ENCODE measurements at regions not wholly inside any gene's neighbourhood (a gene's known extent, or its start where the extent isn't known, plus 50 kb on each side); places are given as distances from the start of the nearest gene placed in this dataset.

GRCh38 chr2:199196686-199197085 is 261.1 kb downstream of the SATB2 start:
- no peak for TF ChIP-seq CTCF (IDR thresholded peaks at IDR 0.05; ENCODE audit: poor library complexity)
- TF ChIP-seq EZH2 (IDR thresholded peaks at IDR 0.05; ENCODE audit: borderline replicate concordance): no peak
- no peak for TF ChIP-seq EZH2phosphoT487 (IDR thresholded peaks at IDR 0.05; ENCODE audit: low read depth, severe bottlenecking, unreplicated experiment)

Measured in hepatocyte (in vitro differentiated cells).